HepG2 (cell line): ENCODE measurements at regions not wholly inside any gene's neighbourhood (a gene's known extent, or its start where the extent isn't known, plus 50 kb on each side); places are given as distances from the start of the nearest gene placed in this dataset.

Experiments
- ATAC-seq: fragments of 200-7000 bp; cut with Tn5 transposase; 3 replicates; pipeline ENCODE4 v1.9.1; 2020; ENCODE audit warnings: mild to moderate bottlenecking, moderate library complexity
- BruUV-seq: library from RNA; stranded (reverse); fragments of 400-500 nt; replicated peaks from 2 replicates; lab custom pipeline; 2021; lab: Mats Ljungman, UMichigan
- CTCF ChIA-PET: fragments of 300-600 bp; formaldehyde crosslinking; extraction: SDS; loops from one replicate; lab custom pipeline; 2021; ENCODE audit warnings: low total read pairs, inconsistent platforms, low intra/inter-chr PET ratio; lab: Yijun Ruan, JAX
- POLR2A ChIA-PET: fragments of 350-600 bp; sonication (Branson Sonifier 250); formaldehyde crosslinking; loops from one replicate; lab custom pipeline; 2020; ENCODE audit warnings: antibody characterized with exemption, inconsistent platforms; lab: Yijun Ruan, JAX
- DNase-seq: peaks from one replicate; pipeline ENCODE4 v3.0.0-alpha.2; 2015; ENCODE audit warnings: low spot score
- FAIRE-seq: peaks from 3 replicates; lab custom pipeline; 2011; peaks lifted over from hg19 to GRCh38; lab: Jason Lieb, UNC
- H2AFZ ChIP-seq: one replicate; pipeline ENCODE4 v1.6.1; 2011; ENCODE audit warnings: low read length, inconsistent platforms
- H3K27ac ChIP-seq: fragments of 300-600 bp; 3 replicates; pipeline ENCODE4 v1.8.0; 2011; ENCODE audit warnings: mixed run types, mild to moderate bottlenecking, mixed read lengths, low read length, inconsistent platforms; ENCODE audit not compliant: insufficient read depth; ENCODE audit errors: extremely low read length
- H3K27me3 ChIP-seq, 2 experiments: fragments of 200-600 bp in 1 of 2; 2 replicates in 1 of 2; 3 replicates in 1 of 2; pipeline versions ENCODE4 v1.6.0 to v1.8.0; 2011; ENCODE audit warnings: low read length in 2 of 2, mild to moderate bottlenecking in 2 of 2, moderate library complexity in 2 of 2, inconsistent platforms in 1 of 2; ENCODE audit not compliant: insufficient read depth in 2 of 2, control insufficient read depth in 1 of 2
- H3K36me3 ChIP-seq, 2 experiments: fragments of 200-600 bp in 1 of 2; replicated peaks in 1 of 2; 2 replicates in 1 of 2; 3 replicates in 1 of 2; pipeline versions ENCODE4 v1.5.1 to v1.8.0; 2011; ENCODE audit warnings: low read length in 2 of 2, inconsistent platforms in 1 of 2; ENCODE audit not compliant: insufficient read depth in 2 of 2, control insufficient read depth in 1 of 2
- H3K4me1 ChIP-seq: 2 replicates; pipeline ENCODE4 v1.5.1; 2012; ENCODE audit warnings: low read length, inconsistent platforms; ENCODE audit not compliant: insufficient read depth
- H3K4me2 ChIP-seq: 2 replicates; pipeline ENCODE4 v1.6.0; 2011; ENCODE audit warnings: low read depth, low read length, inconsistent platforms
- H3K4me3 ChIP-seq, 3 experiments: fragments of 200-600 bp in 1 of 3; sonication (generic), shearing (Covaris generic) in 1 of 3; replicated peaks in 1 of 3; 2 replicates each; pipeline ENCODE4 v1.5.1; 2011 to 2016; ENCODE audit warnings: low read length in 3 of 3, inconsistent platforms in 2 of 3, low read depth in 2 of 3, mild to moderate bottlenecking in 2 of 3, control low read depth in 1 of 3, mixed read lengths in 1 of 3; ENCODE audit not compliant: insufficient read depth in 1 of 3
- H3K79me2 ChIP-seq: one replicate; pipeline ENCODE4 v1.6.1; 2011; ENCODE audit warnings: low read length, inconsistent platforms; ENCODE audit not compliant: insufficient read depth
- H3K9ac ChIP-seq: 2 replicates; pipeline ENCODE4 v1.6.0; 2011; ENCODE audit warnings: mild to moderate bottlenecking, low read depth, low read length, inconsistent platforms; ENCODE audit not compliant: insufficient read depth
- H3K9me3 ChIP-seq: 2 replicates; pipeline ENCODE4 v1.5.1; 2012; ENCODE audit warnings: mild to moderate bottlenecking, low read length
- H4K20me1 ChIP-seq: 2 replicates; pipeline ENCODE4 v1.6.0; 2011; ENCODE audit warnings: inconsistent platforms, mild to moderate bottlenecking, low read length, moderate library complexity; ENCODE audit not compliant: insufficient read depth
- ARHGAP35 ChIP-seq: sonication (generic); formaldehyde crosslinking; IDR thresholded peaks from 2 replicates; pipeline ENCODE4 v1.9.0; 2022; ENCODE audit warnings: mild to moderate bottlenecking, inconsistent platforms, moderate library complexity, missing genetic modification reagents, borderline replicate concordance
- FIP1L1 ChIP-seq: fragments of 200-400 bp; formaldehyde crosslinking; IDR thresholded peaks from 2 replicates; pipeline ENCODE4 v1.6.1; 2018; ENCODE audit warnings: low read depth, mild to moderate bottlenecking, low read length, moderate library complexity, borderline replicate concordance; ENCODE audit not compliant: insufficient read depth
- IRX3 ChIP-seq: sonication (generic); formaldehyde crosslinking; IDR thresholded peaks from 2 replicates; pipeline ENCODE4 v1.8.1; 2023; ENCODE audit warnings: mild to moderate bottlenecking, low read depth, missing genetic modification reagents, borderline replicate concordance
- MATR3 ChIP-seq: sonication (generic); formaldehyde crosslinking; IDR thresholded peaks from 2 replicates; pipeline ENCODE4 v1.4.0; 2020; ENCODE audit warnings: missing genetic modification reagents
- MBNL3 ChIP-seq: fragments of 250-450 bp; sonication (Bioruptor Pico); conservative IDR thresholded peaks from 2 replicates; pipeline ENCODE4 v1.8.0; 2022; ENCODE audit warnings: mild to moderate bottlenecking, inconsistent platforms
- SIN3B ChIP-seq: fragments of 150-350 bp; IDR thresholded peaks from 2 replicates; pipeline ENCODE4 v1.6.1; 2014; ENCODE audit warnings: low read length
- U2AF2 ChIP-seq: fragments of 200-400 bp; formaldehyde crosslinking; IDR thresholded peaks from 2 replicates; pipeline ENCODE4 v1.6.1; 2017; ENCODE audit warnings: low read depth, mild to moderate bottlenecking, low read length
- ZNF343 ChIP-seq: sonication (generic); formaldehyde crosslinking; IDR thresholded peaks from 2 replicates; pipeline ENCODE4 v1.4.0; 2020; ENCODE audit warnings: mild to moderate bottlenecking, missing genetic modification reagents
- ZNF432 ChIP-seq: sonication (generic); formaldehyde crosslinking; IDR thresholded peaks from 2 replicates; pipeline ENCODE4 v1.5.0; 2020; ENCODE audit warnings: missing genetic modification reagents, mild to moderate bottlenecking, borderline replicate concordance
- ZNF468 ChIP-seq: sonication (generic); formaldehyde crosslinking; IDR thresholded peaks from 2 replicates; pipeline ENCODE4 v1.8.0; 2022; ENCODE audit warnings: mild to moderate bottlenecking, moderate library complexity, missing genetic modification reagents
- ZNF549 ChIP-seq: sonication (generic); formaldehyde crosslinking; IDR thresholded peaks from 2 replicates; pipeline ENCODE4 v1.5.0; 2020; ENCODE audit warnings: missing genetic modification reagents
- ZNF670 ChIP-seq: sonication (generic); formaldehyde crosslinking; IDR thresholded peaks from 2 replicates; pipeline ENCODE4 v1.8.0; 2022; ENCODE audit warnings: mild to moderate bottlenecking, missing genetic modification reagents, borderline replicate concordance
- ZSCAN22 ChIP-seq: sonication (generic); formaldehyde crosslinking; IDR thresholded peaks from 2 replicates; pipeline ENCODE4 v1.4.0; 2020; ENCODE audit warnings: mild to moderate bottlenecking, missing genetic modification reagents
- WGBS: methylation state at CpG from one replicate; pipeline ENCODE4 v1.1.6; 2017; ENCODE audit warnings: low lambda C conversion rate; 5-methylcytosine and 5-hydroxymethylcytosine counted together
- in situ Hi-C: cut with HindIII; loops from 2 replicates; pipeline ENCODE4 v1.10.0; 2017; ENCODE audit warnings: low pct_unique_long_range_greater_than_20kb; ENCODE audit not compliant: extremely low pct_ligation_motif_present
- intact Hi-C: fragments of 100-400 bp; cut with micrococcal nuclease; formaldehyde crosslinking; loops from one replicate; pipeline ENCODE4 v1.10.0; 2022; ENCODE audit not compliant: unreplicated experiment
- TF ChIP-seq, protein P1 (sequence below): sonication (generic); formaldehyde crosslinking; IDR thresholded peaks from 2 replicates; pipeline ENCODE4 v1.4.0; 2020; ENCODE audit warnings: missing genetic modification reagents, mild to moderate bottlenecking, borderline replicate concordance

DNA sequence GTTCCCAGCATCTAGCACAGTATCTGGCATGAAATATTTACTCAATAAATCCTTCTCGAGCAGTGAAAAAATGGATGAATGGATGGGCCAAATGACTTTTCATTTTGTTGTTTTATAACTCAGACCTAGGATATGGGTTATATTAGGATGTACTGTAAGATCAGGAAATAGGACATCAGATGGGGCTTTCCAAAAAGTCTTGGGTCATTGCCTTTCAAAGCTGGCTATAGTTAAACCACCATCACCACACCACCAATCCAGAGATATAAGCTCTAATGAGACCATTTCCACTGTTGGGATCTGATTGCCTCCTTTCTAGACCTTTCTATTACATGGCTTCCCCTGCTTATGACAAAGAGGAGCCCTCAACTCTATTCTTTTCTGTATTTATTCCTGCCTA is 525.0 kb upstream of the TCF4 start:
- CTCF ChIA-PET, result no interaction called here
- Histone ChIP-seq H2AFZ (no peak overlapping the region), H3K9ac (no peak overlapping the region), H3K27ac (no peak overlapping the region), H3K4me1 (no peaks in the 10 kb centered on the region), H3K79me2 (no peaks in the 10 kb centered on the region), H3K27me3 (no peaks in the 10 kb centered on the region), H3K9me3 (peaks cover 95% of the 10 kb centered on the region), H3K4me2 (no peak overlapping the region), H3K4me3 (no peak overlapping the region), H3K36me3 (no peaks in the 10 kb centered on the region), H4K20me1 (no peaks in the 10 kb centered on the region)
- no peak for TF ChIP-seq ZNF432
- no peak for TF ChIP-seq ZNF549
- TF ChIP-seq ARHGAP35, result no peak
- TF ChIP-seq FIP1L1, result no peak
- no peak for TF ChIP-seq ZNF670 (CRISPR knock-in tag)
- no peak for TF ChIP-seq SIN3B
- no peak for TF ChIP-seq MBNL3 (CRISPR knock-in tag)
- no peak for TF ChIP-seq ZSCAN22
- no peak for TF ChIP-seq ZNF343 (CRISPR knock-in tag)
- no peak for TF ChIP-seq IRX3 (CRISPR knock-in tag)
- TF ChIP-seq MATR3, result no peak
- no peak for TF ChIP-seq U2AF2
- TF ChIP-seq, protein P1, sequence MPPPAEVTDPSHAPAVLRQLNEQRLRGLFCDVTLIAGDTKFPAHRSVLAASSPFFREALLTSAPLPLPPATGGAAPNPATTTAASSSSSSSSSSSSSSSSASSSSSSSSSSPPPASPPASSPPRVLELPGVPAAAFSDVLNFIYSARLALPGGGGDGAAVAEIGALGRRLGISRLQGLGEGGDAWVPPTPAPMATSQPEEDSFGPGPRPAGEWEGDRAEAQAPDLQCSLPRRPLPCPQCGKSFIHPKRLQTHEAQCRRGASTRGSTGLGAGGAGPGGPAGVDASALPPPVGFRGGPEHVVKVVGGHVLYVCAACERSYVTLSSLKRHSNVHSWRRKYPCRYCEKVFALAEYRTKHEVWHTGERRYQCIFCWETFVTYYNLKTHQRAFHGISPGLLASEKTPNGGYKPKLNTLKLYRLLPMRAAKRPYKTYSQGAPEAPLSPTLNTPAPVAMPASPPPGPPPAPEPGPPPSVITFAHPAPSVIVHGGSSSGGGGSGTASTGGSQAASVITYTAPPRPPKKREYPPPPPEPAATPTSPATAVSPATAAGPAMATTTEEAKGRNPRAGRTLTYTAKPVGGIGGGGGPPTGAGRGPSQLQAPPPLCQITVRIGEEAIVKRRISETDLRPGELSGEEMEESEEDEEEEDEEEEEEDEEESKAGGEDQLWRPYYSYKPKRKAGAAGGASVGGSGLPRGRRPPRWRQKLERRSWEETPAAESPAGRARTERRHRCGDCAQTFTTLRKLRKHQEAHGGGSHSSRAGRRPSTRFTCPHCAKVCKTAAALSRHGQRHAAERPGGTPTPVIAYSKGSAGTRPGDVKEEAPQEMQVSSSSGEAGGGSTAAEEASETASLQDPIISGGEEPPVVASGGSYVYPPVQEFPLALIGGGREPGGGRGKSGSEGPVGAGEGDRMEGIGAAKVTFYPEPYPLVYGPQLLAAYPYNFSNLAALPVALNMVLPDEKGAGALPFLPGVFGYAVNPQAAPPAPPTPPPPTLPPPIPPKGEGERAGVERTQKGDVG (CRISPR knock-in tag), result no peak
- no peak for TF ChIP-seq ZNF468
- no peak for ATAC-seq
- no TSS peak for BruUV-seq
- WGBS, result 0% methylated on average over 1 of the region's 1 CpG
- no peak for DNase-seq
- intact Hi-C loops, result no loop called here
- no peak for FAIRE-seq
- in situ Hi-C loops, result no loop called here
- POLR2A ChIA-PET, result no interaction called here
